ENCODE measurements at regions not wholly inside any gene's neighbourhood (a gene's known extent, or its start where the extent isn't known, plus 50 kb on each side); places are given as distances from the start of the nearest gene placed in this dataset.
"Not testable (repeated sequence)": the region's sequence is repeated elsewhere in the genome, so short reads cannot be mapped to it uniquely, and the experiment has no call there.

- DNase-seq, result no peak
Observed at GRCh38 chr6:155882527-155883333, 427.1 kb upstream of the NOX3 start.

GRCh38 chr6:155881826-155882526 is 426.3 kb upstream of the NOX3 start:
- DNase-seq, result no peak

DNA sequence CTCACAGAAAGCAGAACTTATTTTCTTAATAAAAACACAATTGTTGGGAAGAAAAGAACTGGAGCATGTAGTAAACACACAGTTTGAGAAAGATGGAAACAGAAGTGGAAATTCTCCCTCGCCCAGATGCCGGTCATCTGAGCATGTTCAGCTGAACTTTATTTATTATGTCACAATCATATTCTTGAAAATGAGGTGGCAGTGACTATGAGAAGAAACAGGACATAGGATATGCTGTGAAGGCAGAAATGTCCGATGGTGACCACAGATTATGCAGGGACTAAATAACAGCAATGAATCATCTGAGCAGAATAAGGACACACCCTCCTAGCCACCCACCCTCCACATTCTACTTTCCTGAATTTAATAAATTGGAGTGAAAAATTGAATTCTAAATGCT is 425.3 kb upstream of the NOX3 start:
- DNase-seq, result no peak

- no peak for DNase-seq
Observed at GRCh38 chr6:155872961-155873360, 417.3 kb upstream of the NOX3 start.

GRCh38 chr6:155867682-155868081 is 412.0 kb upstream of the NOX3 start:
- DNase-seq, result no peak

GRCh38 chr6:155866676-155867390 is 411.2 kb upstream of the NOX3 start:
- not testable (repeated sequence) for DNase-seq

DNA sequence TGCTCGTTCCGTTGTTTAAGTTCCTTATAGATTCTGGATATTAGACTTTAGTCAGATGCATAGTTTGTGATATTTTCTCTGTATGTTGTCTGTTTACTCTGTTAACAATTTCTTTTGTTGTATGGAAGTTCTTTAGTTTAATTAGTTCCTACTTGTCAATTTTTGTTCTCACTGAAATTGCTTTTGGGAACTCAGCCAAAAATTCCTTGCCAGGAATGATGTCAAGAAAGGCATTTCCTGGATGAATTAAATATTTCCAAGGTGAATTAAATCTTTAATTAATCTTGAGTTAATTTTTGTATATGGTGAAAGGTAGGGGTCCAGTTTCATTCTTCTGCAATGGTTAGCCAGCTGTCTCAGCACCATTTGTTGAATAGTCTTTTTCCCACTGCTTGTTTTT is 406.2 kb upstream of the NOX3 start:
- no peak for DNase-seq

- not testable (repeated sequence) for DNase-seq
Observed at GRCh38 chr6:155858906-155859305, 403.3 kb upstream of the NOX3 start.

- no peak for DNase-seq
Observed at GRCh38 chr6:155854787-155855186, 399.1 kb upstream of the NOX3 start.

DNA sequence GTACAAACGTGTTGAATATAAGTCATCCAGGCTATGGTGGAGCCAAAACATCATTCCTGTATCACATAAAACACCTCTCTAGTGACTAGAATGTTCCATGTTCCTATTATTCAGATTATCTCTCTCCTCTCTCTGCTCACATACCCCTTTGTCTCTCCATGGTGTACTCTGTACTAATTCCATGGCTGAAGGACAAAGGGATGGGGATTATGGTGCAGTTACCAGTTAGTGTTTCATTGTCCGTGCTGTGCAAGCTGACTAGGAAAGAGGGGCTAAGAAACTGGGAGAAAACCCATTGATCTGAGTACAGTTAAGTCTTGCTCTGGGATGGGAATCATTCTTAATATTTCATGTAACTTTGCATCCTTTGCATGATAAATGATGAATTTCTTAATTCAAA is 397.4 kb upstream of the NOX3 start:
- no peak for DNase-seq

DNA sequence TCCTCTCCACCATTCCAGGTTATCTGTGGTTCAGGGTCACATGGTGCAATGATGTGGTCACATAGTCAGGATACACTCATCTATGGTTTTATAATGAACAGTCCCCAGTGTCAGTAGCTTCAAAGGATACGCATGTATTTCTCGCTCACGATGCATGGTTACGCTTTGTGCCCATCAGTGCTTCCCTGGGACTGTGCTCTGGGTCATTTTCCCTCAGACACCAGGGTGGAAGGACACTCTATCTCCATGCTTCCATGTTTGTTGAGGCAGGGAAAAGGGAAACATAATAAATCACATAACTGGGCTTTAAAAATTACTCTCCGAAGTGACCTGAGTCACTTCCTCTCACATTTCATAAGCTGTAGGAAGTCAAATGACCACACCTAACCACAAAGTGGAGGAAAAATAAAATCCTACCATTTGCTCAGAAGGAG is 394.8 kb upstream of the NOX3 start:
- DNase-seq, result no peak

- DNase-seq, result no peak
Observed at GRCh38 chr6:155847711-155848110, 392.1 kb upstream of the NOX3 start.

DNA sequence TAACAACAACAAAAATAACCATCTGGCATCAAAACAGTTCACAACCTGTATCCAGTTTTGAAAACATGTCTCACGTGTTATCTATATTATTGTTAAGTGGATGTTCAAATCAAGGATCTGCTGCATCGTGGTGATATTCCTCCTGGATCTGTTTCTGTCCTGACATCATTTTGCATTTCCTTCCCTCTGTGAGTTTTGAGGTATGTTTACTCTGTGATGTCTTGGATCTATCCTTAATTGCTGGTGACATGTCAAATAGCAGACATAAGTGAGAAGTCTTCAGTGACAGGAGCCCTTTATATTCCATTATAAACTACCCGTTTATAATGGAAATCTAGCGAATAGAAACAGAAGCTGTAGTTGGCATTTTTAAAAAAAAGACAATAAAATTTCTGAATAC is 381.8 kb upstream of the NOX3 start:
- no peak for DNase-seq

DNA sequence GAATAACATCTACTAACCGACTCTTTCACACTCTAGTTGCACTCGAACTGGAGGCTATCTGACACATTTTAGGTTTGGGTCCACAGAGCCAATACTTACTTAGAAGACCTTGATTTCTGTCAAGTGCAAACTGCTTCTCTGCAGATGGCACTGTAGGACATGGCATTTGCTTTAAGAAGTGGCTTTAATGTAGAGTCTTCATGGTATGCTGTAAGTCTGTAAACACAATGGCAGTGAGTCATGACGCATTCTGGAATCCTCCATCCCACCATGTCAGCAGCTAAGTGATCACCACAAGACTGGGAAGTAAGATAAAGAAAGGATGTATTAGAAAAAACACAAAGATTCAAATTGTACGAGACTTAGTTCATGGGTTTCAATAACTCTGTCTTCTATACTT is 377.0 kb upstream of the NOX3 start:
- DNase-seq, result no peak

DNA sequence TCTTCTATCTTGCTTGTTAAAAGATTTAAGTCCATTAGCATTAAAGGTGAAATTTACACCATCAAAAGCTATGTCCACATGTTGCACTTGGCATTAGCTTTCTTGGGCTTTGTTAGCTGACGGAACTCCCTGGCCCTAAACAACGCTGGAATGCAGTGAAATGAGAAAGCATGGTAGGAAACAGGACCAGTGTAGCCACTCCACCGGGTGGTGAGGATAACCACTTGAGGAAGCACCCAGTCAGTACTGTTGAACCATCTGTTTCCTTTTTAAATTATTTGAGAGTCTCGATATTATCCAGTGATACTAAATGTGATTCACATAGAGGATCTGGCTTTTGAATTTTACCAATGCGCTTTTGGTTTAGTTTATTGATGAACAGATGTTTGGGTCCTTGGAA is 374.9 kb upstream of the NOX3 start:
- no peak for DNase-seq

DNA sequence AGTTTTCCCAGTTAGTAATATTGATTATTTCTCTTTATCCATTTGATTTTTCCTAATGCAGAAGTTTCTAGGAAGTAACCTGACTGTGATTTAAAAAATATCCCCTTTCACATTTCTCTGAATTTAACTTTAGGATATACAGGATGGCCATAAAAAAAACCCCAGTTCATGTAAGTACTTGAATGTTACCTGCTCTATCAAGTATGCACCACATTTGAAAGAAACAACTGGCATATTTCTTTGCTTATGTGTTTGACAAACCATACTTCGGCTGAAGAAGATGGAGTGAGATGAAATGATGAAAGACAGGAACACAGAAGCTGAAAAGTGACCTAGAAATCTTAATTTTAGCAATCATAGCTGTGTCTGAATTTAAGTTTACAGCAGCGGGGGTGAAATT is 374.0 kb upstream of the NOX3 start:
- no peak for DNase-seq

DNA sequence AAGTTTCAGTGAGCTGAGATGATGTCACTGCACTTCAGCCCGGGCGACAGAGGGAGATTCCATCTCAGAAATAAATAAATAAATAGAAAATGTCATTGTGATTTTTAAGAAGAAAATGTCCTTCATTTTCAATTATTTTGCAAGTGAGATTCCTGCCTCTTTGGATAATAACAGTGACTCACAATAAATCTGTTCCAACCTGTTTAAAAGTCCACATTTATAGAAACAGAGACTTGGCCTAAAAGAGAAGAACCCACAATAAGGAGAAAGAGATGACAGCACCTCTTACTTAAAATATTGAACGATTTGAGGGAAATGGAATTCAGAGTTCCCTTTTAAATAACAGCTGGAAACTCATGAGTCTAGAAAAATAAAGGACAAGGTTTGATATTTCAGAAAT is 373.4 kb upstream of the NOX3 start:
- no peak for DNase-seq

- no peak for DNase-seq
Observed at GRCh38 chr6:155818698-155819097, 363.1 kb upstream of the NOX3 start.

DNA sequence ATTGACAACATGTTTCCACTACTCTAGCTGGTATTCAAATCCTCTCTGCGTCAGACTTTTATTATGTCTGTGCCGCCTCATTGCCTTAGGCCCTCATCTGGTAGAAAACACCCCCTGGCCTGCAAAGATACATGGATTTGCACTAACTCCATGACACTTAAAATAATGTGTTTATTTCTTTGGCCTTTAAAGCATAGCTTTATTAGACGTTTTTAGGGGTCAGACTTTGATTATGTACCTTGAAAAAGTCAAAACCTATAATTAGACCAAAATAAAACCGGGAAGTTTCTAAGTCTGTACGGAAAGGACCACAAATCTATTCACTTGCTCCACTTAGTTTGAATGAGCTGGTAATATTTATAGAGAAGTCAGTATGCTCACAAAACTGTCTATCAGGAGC is 357.9 kb upstream of the NOX3 start:
- no peak for DNase-seq

GRCh38 chr6:155807243-155807642 is 351.6 kb upstream of the NOX3 start:
- DNase-seq, result no peak

DNA sequence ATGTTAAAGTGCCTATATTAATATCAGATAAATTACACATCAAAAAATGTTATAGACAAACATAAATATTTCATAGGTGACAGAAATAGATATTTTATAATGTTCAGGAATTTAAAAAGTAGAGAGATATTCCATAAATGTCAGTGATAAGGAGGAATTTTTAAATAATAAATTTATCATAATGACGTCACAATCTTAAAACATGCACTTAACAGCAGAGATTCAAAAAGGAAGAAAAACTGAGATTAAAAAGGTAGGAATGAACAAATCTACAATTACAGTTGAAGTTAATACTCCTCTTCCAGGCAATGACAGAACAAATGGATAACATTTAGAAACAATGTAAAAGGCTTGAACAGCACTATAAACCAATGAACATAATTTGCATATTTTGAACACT is 345.4 kb upstream of the NOX3 start:
- no peak for DNase-seq

- DNase-seq, result not testable (repeated sequence)
Observed at GRCh38 chr6:155798876-155799275, 343.2 kb upstream of the NOX3 start.

GRCh38 chr6:155795173-155795796 is 339.6 kb upstream of the NOX3 start:
- DNase-seq, result no peak

All from stimulated activated CD4-positive, alpha-beta T cell treated with anti-CD3 and anti-CD28 coated beads, Interleukin-2, amount 100 ng/mL, for 48 hours (primary cell).